Cardiac muscle cell (in vitro differentiated cells and primary cell): ENCODE measurements at regions not wholly inside any gene's neighbourhood (a gene's known extent, or its start where the extent isn't known, plus 50 kb on each side); places are given as distances from the start of the nearest gene placed in this dataset.
A peak's percentile ranks its signal among the peaks of the same experiment; 100 is the strongest.

ENCODE experiments used
- DNase-seq, 2 donors: peaks; one replicate each; pipeline versions ENCODE4 v3.0.0 to v3.0.0-alpha.2; 2010 to 2017; ENCODE audit warnings: low read depth in 1 of 2, low spot score in 1 of 2
- H3K27ac ChIP-seq: fragments of 200-600 bp; sonication (generic); 2 replicates; pipeline ENCODE4 v1.5.1; 2016
- H3K27me3 ChIP-seq: fragments of 200-600 bp; sonication (generic); 2 replicates; pipeline ENCODE4 v1.6.0; 2016; ENCODE audit warnings: control low read depth
- H3K36me3 ChIP-seq: fragments of 200-600 bp; sonication (generic); 2 replicates; pipeline ENCODE4 v1.5.1; 2016; ENCODE audit warnings: control low read depth
- H3K4me1 ChIP-seq: fragments of 200-600 bp; sonication (generic); 2 replicates; pipeline ENCODE4 v1.8.1; 2017; ENCODE audit warnings: low read depth, mild to moderate bottlenecking, mixed run types
- H3K4me3 ChIP-seq: fragments of 200-600 bp; sonication (generic); 2 replicates; pipeline ENCODE4 v1.5.1; 2016; ENCODE audit warnings: mild to moderate bottlenecking
- H3K9me3 ChIP-seq: fragments of 200-600 bp; sonication (generic); 2 replicates; pipeline ENCODE4 v1.5.1; 2017; ENCODE audit warnings: low read depth, mild to moderate bottlenecking, control low read depth
- TF ChIP-seq, protein P1 (sequence below): IDR thresholded peaks from 2 replicates; pipeline ENCODE4 v1.5.1; 2012; ENCODE audit warnings: low read depth, mild to moderate bottlenecking, low read length

- TF ChIP-seq, protein P1, sequence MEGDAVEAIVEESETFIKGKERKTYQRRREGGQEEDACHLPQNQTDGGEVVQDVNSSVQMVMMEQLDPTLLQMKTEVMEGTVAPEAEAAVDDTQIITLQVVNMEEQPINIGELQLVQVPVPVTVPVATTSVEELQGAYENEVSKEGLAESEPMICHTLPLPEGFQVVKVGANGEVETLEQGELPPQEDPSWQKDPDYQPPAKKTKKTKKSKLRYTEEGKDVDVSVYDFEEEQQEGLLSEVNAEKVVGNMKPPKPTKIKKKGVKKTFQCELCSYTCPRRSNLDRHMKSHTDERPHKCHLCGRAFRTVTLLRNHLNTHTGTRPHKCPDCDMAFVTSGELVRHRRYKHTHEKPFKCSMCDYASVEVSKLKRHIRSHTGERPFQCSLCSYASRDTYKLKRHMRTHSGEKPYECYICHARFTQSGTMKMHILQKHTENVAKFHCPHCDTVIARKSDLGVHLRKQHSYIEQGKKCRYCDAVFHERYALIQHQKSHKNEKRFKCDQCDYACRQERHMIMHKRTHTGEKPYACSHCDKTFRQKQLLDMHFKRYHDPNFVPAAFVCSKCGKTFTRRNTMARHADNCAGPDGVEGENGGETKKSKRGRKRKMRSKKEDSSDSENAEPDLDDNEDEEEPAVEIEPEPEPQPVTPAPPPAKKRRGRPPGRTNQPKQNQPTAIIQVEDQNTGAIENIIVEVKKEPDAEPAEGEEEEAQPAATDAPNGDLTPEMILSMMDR = no peak
- H3K9me3 ChIP-seq = no peaks in the 10 kb centered on the region
- H3K27me3 ChIP-seq = no peaks in the 10 kb centered on the region
- no peaks in the 10 kb centered on the region for H3K4me1 ChIP-seq
- no peaks in the 10 kb centered on the region for H3K36me3 ChIP-seq
- no peak overlapping the region for H3K27ac ChIP-seq
- no peak for DNase-seq
- H3K4me3 ChIP-seq = no peak overlapping the region
These were observed 95.3 kb upstream of the NR3C1 start for GRCh38 chr5:143498821-143499220.

GRCh38 chr5:143497749-143498148 lies 94.3 kb upstream of the NR3C1 start:
- no peaks in the 10 kb centered on the region for H3K9me3 ChIP-seq
- no peaks in the 10 kb centered on the region for H3K27me3 ChIP-seq
- H3K27ac ChIP-seq = no peak overlapping the region
- no peaks in the 10 kb centered on the region for H3K36me3 ChIP-seq
- H3K4me3 ChIP-seq = no peak overlapping the region
- TF ChIP-seq, protein P1 = no peak
- no peaks in the 10 kb centered on the region for H3K4me1 ChIP-seq
- DNase-seq = no peak

DNA sequence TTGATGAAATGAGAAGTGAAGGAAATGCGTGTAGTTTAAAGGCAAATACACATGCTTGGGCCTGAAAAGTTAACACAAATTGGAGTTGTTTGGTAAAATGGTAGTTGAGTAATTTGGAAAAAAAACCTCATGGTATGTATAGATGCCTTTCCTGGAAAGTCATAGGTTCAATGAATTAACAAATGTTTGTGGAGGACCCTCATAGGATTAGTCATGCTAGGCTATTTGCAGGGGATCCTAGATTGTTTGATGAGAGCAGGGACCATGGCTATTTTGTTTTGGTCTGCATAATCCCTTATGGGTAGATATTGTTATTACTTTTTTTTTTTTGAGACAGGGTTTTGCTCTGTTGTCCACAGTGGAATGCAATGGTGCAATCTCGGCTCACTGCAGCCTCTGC lies 93.5 kb upstream of the NR3C1 start:
- TF ChIP-seq, protein P1 = no peak
- H3K9me3 ChIP-seq = no peaks in the 10 kb centered on the region
- H3K4me1 ChIP-seq = no peaks in the 10 kb centered on the region
- H3K4me3 ChIP-seq = no peak overlapping the region
- no peak overlapping the region for H3K27ac ChIP-seq
- H3K27me3 ChIP-seq = no peaks in the 10 kb centered on the region
- DNase-seq = no peak
- H3K36me3 ChIP-seq = no peaks in the 10 kb centered on the region

GRCh38 chr5:143495821-143496275 lies 92.4 kb upstream of the NR3C1 start:
- TF ChIP-seq, protein P1 = no peak
- H3K9me3 ChIP-seq = no peaks in the 10 kb centered on the region
- H3K4me3 ChIP-seq = no peak overlapping the region
- no peak overlapping the region for H3K27ac ChIP-seq
- H3K4me1 ChIP-seq = no peaks in the 10 kb centered on the region
- DNase-seq = peak in 1 of 2 donors; percentile 85
- H3K27me3 ChIP-seq = no peaks in the 10 kb centered on the region
- H3K36me3 ChIP-seq = no peaks in the 10 kb centered on the region

- DNase-seq = peak in 1 of 2 donors; percentile 61
- Histone ChIP-seq H3K4me1 (no peaks in the 10 kb centered on the region), H3K36me3 (no peaks in the 10 kb centered on the region), H3K27ac (no peak overlapping the region), H3K27me3 (no peaks in the 10 kb centered on the region), H3K4me3 (no peak overlapping the region), H3K9me3 (no peaks in the 10 kb centered on the region)
- TF ChIP-seq, protein P1 = no peak
These were observed 91.6 kb upstream of the NR3C1 start for GRCh38 chr5:143495110-143495509.

- Histone ChIP-seq H3K27ac (no peak overlapping the region), H3K36me3 (no peaks in the 10 kb centered on the region), H3K4me3 (no peak overlapping the region), H3K4me1 (no peaks in the 10 kb centered on the region), H3K9me3 (no peaks in the 10 kb centered on the region), H3K27me3 (no peaks in the 10 kb centered on the region)
- TF ChIP-seq, protein P1 = no peak
- no peak for DNase-seq
These were observed 91.1 kb upstream of the NR3C1 start for GRCh38 chr5:143494595-143494994.
